ENCODE measurements at regions not wholly inside any gene's neighbourhood (a gene's known extent, or its start where the extent isn't known, plus 50 kb on each side); places are given as distances from the start of the nearest gene placed in this dataset.

- H3K4me1 ChIP-seq (ENCODE audit: control insufficient read depth in 1 of 2, insufficient read depth in 2 of 2, low read depth in 1 of 2, low read length in 1 of 2): peaks cover 0 to 12% of the 10 kb centered on the region in 2 experiments; a peak in 1 of 4 replicates
Observed at GRCh38 chr2:129777146-129777545, 202.3 kb upstream of the RAB6C start.

More at GRCh38 chr2:129777146-129777545, 202.3 kb upstream of the RAB6C start:
- H2AFZ ChIP-seq (ENCODE audit: low read depth): no peak overlapping the region
- H3K9me3 ChIP-seq: no peaks in the 10 kb centered on the region
- H3K27ac ChIP-seq (ENCODE audit: low read depth in 2 of 2, low read length in 1 of 2): no peak overlapping the region
- no peaks in the 10 kb centered on the region for H3F3A ChIP-seq (replicated peaks; ENCODE audit: insufficient read depth)
- no peaks in the 10 kb centered on the region for H3K9me2 ChIP-seq
- WGBS (ENCODE audit: low lambda C conversion rate): 14% methylated on average over 2 of the region's 2 CpGs
- H3K4me3 ChIP-seq (ENCODE audit: low read depth in 2 of 2, low read length in 1 of 2): no peak overlapping the region
- CTCF ChIA-PET: no interaction called here
- H3K79me2 ChIP-seq (ENCODE audit: insufficient read depth): no peaks in the 10 kb centered on the region
- H3K4me2 ChIP-seq: no peak overlapping the region
- POLR2A ChIA-PET: no interaction called here
- no peak for TF ChIP-seq REST (IDR thresholded peaks at IDR 0.05; ENCODE audit: low read depth, low read length)
- TF ChIP-seq ZBTB33 (IDR thresholded peaks at IDR 0.05; ENCODE audit: borderline replicate concordance, low read depth): no peak
- H3K36me3 ChIP-seq (replicated peaks in 1 of 2; ENCODE audit: control insufficient read depth in 1 of 2, insufficient read depth in 2 of 2, low read length in 1 of 2): no peaks in the 10 kb centered on the region
- H4K20me1 ChIP-seq (ENCODE audit: insufficient read depth): no peaks in the 10 kb centered on the region
- H3K9ac ChIP-seq: no peak overlapping the region
- DNase-seq: no peak
- H3K27me3 ChIP-seq (ENCODE audit: insufficient read depth): no peaks in the 10 kb centered on the region

Data from SK-N-SH (cell line).